ENCODE measurements at regions not wholly inside any gene's neighbourhood (a gene's known extent, or its start where the extent isn't known, plus 50 kb on each side); places are given as distances from the start of the nearest gene placed in this dataset.

- TF ChIP-seq CTCF (IDR thresholded peaks at IDR 0.05; ENCODE audit: insufficient read depth, low read depth, low read length), result no peak
- no peak for TF ChIP-seq EZH2 (IDR thresholded peaks at IDR 0.05; ENCODE audit: insufficient read depth, low read length)
Observed at GRCh38 chr15:79505956-79506355, 73.8 kb downstream of the MINAR1 start.
